Right lobe of liver (tissue), 4 donors: ENCODE measurements at regions not wholly inside any gene's neighbourhood (a gene's known extent, or its start where the extent isn't known, plus 50 kb on each side); places are given as distances from the start of the nearest gene placed in this dataset.

Source experiments
- CTCF ChIP-seq, 4 donors: fragments of 200-600 bp in 3 of 4; fragments of 450-650 bp in 1 of 4; IDR thresholded peaks; one replicate each; pipeline versions ENCODE4 v1.5.1 to v1.8.0; 2016 to 2022; ENCODE audit warnings: antibody characterized with exemption in 4 of 4, mild to moderate bottlenecking in 2 of 4
- POLR2A ChIP-seq: fragments of 450-650 bp; IDR thresholded peaks from one replicate; pipeline ENCODE4 v1.6.1; 2017; ENCODE audit warnings: antibody characterized with exemption, mild to moderate bottlenecking
- donor health status: DM: no; HTN: no; CAD: no.
- donor health status: DM: no; HTN: no; CAD: no.
- donor health status: DM: no; HTN: yes; CAD: no.

GRCh38 chr21:19864476-19864875 lies 1133.7 kb upstream of the NCAM2 start:
- TF ChIP-seq CTCF (IDR thresholded peaks at IDR 0.05) (no peak), POLR2A (no peak)
